H54 (cell line): ENCODE measurements at regions not wholly inside any gene's neighbourhood (a gene's known extent, or its start where the extent isn't known, plus 50 kb on each side); places are given as distances from the start of the nearest gene placed in this dataset.
A peak's percentile ranks its signal among the peaks of the same experiment; 100 is the strongest.

ENCODE experiments used
- DNase-seq: peaks from one replicate; pipeline ENCODE4 v3.0.0; 2011; ENCODE audit warnings: low spot score, mixed read lengths; ENCODE audit not compliant: insufficient read length
- FAIRE-seq: peaks from 3 replicates; lab custom pipeline; 2011; peaks lifted over from hg19 to GRCh38; lab: Jason Lieb, UNC
- POLR2A ChIP-seq: IDR thresholded peaks from 2 replicates; pipeline ENCODE4 v1.6.1; 2011; ENCODE audit warnings: low read depth, mild to moderate bottlenecking, low read length

GRCh38 chr2:22530131-22530530, 854.8 kb upstream of the KLHL29 start:
- TF ChIP-seq POLR2A: no peak
- FAIRE-seq (no peak), DNase-seq (no peak)

DNA sequence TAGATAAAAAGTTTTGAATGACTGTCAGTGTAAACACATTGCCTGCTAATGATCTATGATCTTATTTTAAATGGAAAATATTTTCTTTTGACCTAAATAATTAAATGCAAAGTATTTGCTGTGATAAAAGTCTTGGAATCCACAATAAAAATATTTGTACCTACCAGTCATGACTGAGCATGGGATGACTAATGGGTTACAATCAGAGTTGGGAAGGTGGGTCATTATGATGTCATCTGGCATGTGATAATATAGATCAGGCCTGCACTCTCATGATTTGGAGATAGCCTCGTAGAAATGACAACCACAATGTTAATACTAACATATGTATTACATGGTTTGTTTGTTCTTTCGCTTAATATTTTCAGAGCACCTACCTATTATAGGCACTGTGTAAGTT, 848.8 kb upstream of the KLHL29 start:
- FAIRE-seq (peak; percentile 30), DNase-seq (peak; percentile 5)
- TF ChIP-seq POLR2A: no peak

DNA sequence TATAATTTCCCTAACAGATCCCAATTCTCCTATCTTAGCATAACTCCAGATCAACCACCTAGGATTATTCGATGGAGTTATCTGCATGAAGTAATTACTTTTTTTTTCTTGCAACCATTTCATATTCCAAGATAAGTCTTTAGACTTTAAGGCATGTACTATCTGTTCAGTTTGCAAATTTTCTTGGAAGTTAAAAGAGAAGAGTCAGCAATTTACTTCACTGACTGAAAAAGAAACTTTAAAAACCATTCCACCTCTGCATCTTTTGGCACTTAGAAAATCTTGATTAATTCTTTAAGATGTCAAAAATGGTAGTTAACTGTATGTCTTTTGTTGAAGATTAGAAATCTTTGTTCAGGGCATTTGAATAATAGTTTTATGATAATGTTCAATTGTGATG, 830.5 kb upstream of the KLHL29 start:
- no peak for FAIRE-seq
- TF ChIP-seq POLR2A: no peak
- DNase-seq: no peak

- FAIRE-seq (no peak), DNase-seq (no peak)
- TF ChIP-seq POLR2A: no peak
Measured at GRCh38 chr2:22557406-22557805, 827.6 kb upstream of the KLHL29 start.

GRCh38 chr2:22560021-22560420, 825.0 kb upstream of the KLHL29 start:
- no peak for DNase-seq
- TF ChIP-seq POLR2A: no peak
- no peak for FAIRE-seq

- no peak for DNase-seq
- FAIRE-seq: no peak
Measured at GRCh38 chr2:22579341-22579740, 805.6 kb upstream of the KLHL29 start.

DNA sequence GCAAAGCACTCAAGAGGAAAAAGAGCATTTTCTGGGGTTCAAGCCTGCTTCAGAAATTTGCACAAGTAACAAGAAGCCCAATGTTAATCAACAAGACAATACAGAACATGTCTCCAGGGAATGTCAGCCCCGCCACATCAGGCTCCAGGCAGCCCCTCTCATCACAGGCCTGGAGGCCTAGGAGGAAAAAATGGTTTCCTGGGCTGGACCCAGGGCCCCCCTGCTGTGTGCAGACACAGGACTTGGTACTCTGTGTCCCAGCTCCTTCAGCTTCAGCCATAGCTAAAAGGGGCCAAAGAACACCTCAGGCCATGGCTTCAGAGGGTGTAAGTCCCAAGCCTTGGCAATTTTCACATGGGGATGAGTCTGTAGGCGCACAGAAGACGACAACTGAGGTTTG, 802.9 kb upstream of the KLHL29 start:
- TF ChIP-seq POLR2A: no peak
- DNase-seq: no peak
- FAIRE-seq: no peak

More at GRCh38 chr2:22579341-22579740, 805.6 kb upstream of the KLHL29 start:
- TF ChIP-seq POLR2A: no peak

- DNase-seq: no peak
- no peak for FAIRE-seq
- no peak for TF ChIP-seq POLR2A
Measured at GRCh38 chr2:22596306-22596705, 788.7 kb upstream of the KLHL29 start.

- DNase-seq (no peak), FAIRE-seq (no peak)
- no peak for TF ChIP-seq POLR2A
Measured at GRCh38 chr2:22600156-22600555, 784.8 kb upstream of the KLHL29 start.

DNA sequence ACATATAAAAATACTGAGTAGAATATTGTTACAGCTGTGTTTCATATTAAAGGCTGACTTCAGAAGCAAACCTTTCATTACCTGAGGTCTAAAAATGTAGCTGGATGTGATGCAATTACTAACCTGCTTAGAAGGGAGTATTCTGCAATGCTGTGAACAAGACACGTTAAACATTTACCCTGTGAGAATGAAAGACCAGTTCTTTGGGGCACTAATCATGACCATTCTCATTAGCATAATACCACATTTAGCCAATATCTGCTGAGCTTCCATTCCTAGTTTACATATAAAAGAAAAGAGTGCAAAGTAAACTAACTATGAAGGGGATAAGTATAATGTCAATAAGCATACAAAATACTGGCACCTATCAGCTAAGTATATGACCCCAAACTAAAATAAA, 784.0 kb upstream of the KLHL29 start:
- no peak for TF ChIP-seq POLR2A

DNA sequence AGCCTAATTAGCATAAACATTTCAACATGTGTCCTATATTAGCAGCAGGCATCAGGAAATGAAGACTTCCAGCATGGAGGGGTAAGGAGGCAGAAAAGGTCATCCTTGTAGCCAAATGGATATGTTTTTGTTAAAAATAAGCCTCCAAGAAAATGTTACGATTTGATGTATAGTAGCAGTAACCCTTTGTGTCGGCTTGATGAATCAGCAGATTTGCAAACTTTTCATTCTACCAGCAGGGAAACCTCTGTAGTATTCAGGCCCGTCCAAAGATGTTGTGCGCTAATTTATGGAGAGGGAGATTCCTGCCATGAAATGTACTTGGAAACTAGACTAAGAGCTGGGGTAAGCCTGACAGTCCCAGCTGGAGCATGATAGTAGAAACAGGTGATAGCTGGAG, 780.8 kb upstream of the KLHL29 start:
- no peak for DNase-seq
- no peak for TF ChIP-seq POLR2A
- no peak for FAIRE-seq

More for the DNA sequence above, 784.0 kb upstream of the KLHL29 start:
- no peak for FAIRE-seq
- no peak for DNase-seq

GRCh38 chr2:22616031-22616430, 768.9 kb upstream of the KLHL29 start:
- FAIRE-seq: no peak
- no peak for DNase-seq
- no peak for TF ChIP-seq POLR2A

- DNase-seq (no peak), FAIRE-seq (no peak)
- no peak for TF ChIP-seq POLR2A
Measured at GRCh38 chr2:22623620-22624019, 761.4 kb upstream of the KLHL29 start.

GRCh38 chr2:22626621-22627020, 758.4 kb upstream of the KLHL29 start:
- FAIRE-seq (no peak), DNase-seq (no peak)
- no peak for TF ChIP-seq POLR2A

DNA sequence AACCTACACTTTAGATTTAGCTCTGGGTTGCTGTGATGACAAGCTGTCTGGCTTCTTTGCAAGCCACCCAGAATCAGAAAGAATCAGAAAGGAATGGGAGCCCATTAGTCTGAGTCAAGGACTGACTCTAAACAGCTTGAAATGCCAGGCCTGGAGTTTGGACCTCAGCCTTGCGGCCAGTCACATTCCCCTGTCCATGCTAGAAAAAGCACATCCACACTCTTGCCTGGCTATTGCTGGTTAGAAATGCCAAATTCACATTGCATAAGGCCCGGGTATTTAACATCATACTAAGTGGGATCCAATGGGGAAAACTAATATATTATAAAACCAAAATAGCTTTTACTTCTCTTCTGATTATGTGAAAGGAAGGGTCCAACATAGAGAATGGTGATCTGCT, 756.8 kb upstream of the KLHL29 start:
- TF ChIP-seq POLR2A: no peak
- FAIRE-seq (no peak), DNase-seq (no peak)

DNA sequence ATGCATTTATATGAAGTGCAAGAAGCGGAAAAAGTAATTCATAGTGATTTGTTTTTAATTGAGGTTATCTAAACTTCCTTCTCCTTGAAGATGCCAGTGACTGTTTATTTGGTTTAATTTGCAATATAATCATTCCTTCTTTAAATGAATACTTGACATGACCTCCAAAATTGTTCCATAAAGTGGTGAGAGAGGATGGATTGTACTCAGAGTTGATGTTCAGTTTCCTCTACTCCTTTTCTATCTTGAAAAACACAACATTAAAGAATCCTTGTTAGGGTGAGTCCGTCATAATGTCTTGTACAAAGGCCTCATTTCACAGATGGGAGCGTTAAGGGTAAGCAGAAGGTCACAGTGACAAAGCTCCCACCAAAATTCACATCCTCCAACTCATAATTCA, 756.1 kb upstream of the KLHL29 start:
- FAIRE-seq: no peak
- DNase-seq: no peak

DNA sequence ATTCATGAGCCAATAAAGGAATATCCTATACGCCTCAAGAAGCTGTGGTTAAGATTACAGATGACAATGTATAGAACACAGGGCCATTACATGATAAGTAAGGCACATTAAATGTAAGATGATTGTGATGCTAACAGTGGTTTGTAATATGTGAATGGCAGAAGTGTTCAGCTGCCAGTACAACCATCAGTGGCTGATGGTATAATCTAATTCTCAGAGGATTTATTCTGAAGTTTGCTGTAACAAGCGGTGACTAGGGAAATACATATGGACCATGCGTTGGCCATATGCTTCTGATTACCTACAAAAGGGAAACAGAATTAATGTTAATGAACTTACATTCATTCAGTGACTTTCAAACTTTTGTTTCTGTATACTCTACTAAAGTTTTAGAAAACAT, 750.8 kb upstream of the KLHL29 start:
- DNase-seq: no peak
- FAIRE-seq: no peak
- no peak for TF ChIP-seq POLR2A

More for the DNA sequence above, 756.1 kb upstream of the KLHL29 start:
- no peak for TF ChIP-seq POLR2A
